Inflammatory macrophage treated with lipopolysaccharide for 4 hours (primary cell): ENCODE measurements at regions not wholly inside any gene's neighbourhood (a gene's known extent, or its start where the extent isn't known, plus 50 kb on each side); places are given as distances from the start of the nearest gene placed in this dataset.

Source experiments
- DNase-seq: peaks from one replicate; pipeline ENCODE4 v3.0.0-alpha.2; 2020

DNA sequence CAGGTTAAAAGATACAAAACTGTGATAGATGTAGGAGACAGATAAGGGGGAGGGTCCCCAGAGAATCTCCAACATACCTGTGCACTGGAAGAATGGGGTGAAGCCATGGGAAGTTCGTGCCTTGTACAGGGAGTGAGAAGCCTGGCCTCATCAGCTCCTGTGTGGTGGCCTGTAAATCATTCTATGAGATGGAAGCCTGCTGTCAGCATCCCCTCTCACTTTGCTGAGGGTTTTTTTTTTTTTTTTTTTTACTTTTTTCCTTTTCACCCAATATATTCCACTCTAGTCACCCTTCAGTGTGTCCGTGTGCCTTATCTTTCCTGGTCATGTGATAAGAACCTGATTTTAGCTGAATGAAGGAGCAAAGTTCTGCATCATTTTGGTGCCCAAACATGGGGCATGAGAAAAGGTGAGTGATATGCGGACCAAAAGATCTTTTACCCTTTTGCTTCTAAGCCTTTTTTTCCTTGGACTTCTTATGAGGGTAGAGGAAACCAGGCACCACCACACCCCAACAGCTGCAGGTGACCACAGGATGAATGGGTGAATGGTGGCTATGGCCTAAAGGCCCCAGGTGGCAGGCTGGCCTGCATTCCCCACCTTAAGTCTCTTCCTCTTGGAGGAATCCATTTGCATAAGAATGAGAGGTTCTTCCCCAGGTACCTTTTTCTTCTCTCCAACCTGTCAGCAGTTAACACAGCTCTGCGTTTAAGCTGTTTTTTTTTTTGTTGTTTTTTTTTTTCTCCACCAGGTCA is 1345.0 kb downstream of the NSUN3 start:
- no peak for DNase-seq

DNA sequence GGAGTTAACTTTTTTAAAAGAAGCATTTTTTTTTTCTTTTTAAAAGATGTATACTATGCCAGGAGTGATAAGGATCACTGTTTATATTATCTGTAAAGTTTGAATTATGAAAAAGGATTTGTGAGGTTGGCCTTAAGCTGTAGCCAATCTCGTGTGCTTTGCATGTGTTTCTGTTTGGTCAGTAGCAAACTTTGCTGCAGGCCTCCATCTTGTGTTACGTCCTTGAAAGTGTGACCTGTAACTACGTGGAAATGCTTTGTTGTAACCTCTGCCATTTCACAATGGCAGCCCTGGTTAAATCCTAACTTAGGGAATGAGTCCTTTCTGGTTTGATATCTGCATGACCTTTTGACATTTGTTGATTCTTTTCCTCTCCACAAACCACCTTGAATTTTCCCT is 1345.6 kb downstream of the NSUN3 start:
- no peak for DNase-seq

DNA sequence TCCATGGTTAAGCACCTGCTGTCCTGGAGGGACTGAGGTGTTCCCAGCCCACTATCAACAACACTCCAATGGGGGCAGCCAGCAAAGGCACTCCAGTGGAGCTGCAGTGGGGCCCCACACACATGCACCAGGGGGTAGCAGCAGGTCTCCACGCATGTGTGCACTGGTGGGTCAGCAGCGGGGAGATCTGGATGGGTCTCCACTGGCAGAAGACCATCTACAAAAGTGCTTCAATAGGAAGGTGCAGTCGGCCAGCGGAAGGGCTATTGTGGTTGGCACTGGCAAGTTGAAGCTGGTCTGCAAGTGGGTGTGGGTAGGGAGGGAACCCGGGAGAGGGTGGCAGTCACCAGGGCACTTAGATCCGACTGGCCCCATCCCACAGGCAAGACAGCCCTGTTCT is 1355.4 kb downstream of the NSUN3 start:
- DNase-seq: no peak

- DNase-seq: no peak
Measured at GRCh38 chr3:95424279-95424678, 1361.4 kb downstream of the NSUN3 start.

DNA sequence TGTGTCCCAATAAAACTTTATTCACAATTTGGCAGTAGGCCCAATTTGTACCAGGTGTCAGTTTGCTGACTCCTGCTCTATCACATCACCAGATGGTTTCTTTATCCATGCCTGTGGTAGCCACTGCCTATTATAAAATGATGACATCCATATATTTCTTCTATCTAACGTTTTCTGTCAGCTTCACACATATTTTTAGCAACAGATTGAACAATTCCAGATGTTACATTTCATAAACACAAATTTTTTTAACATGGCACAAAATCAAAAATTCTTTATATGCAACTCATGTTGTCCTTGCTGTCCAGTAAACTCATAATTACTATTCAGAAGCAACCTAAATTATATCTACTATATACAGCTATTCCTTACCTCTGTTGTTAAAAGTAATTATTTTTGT is 1371.6 kb downstream of the NSUN3 start:
- DNase-seq: no peak

GRCh38 chr3:95437409-95437808 is 1374.5 kb downstream of the NSUN3 start:
- DNase-seq: no peak

DNA sequence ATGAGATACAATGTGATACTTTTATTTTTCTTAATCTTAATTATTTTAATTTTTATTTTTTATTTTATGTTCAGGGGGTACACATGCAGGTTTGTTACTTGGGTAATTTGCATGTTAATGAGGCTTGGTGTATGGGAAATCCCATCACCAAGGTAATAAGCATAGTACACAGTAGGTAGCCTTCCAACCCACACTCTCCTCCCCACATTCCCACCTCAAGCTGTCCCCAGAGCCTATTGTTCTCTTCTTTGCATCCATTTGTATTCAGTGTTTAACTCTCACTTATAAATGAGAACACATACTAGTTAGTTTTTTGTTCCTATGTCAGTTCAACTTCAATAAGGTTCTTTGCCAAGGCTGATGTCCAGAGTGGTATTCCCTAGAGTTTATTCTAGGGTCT is 1375.4 kb downstream of the NSUN3 start:
- DNase-seq: no peak

- no peak for DNase-seq
Measured at GRCh38 chr3:95442766-95443165, 1371.6 kb upstream of the EPHA6 start.

DNA sequence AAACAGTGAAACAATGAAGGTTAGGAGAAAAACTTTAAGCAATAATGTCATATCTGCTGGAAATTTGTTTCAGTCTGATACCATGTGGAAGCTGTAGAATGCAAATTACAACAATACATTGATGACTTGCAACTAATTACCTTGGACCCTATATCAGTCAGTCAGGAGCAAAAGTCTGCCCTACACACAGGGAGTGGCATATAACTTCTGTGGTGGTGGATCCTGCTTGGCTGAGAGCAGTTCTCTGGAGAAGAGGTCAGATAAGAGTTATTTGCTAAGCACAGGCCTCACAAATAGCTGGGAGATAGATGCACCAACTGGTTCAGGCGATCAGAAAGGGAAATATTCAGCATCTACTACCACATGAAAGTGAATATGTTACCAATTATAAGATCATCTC is 1364.6 kb upstream of the EPHA6 start:
- no peak for DNase-seq

GRCh38 chr3:95453242-95453641 is 1361.2 kb upstream of the EPHA6 start:
- no peak for DNase-seq

GRCh38 chr3:95456835-95457234 is 1357.6 kb upstream of the EPHA6 start:
- DNase-seq: no peak

DNA sequence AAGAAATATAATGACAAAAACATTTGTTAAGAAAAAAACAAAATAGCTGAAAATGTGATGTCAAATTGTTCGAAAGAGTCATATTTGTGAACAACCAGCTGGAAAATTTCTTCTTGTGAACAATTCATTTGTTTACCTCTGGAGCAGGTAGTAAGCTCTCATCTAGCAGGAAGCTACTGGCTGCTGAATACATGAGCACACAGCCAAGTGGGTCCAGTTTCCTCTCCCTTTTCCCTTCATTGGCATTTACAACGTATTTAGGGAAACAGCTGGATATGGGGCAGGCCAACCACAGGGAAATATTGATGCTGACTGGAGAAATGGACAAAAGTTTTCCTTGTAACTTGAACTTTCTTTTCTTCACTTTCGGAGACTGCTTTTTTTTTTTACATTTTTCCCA is 1354.7 kb upstream of the EPHA6 start:
- no peak for DNase-seq

- DNase-seq: no peak
Measured at GRCh38 chr3:95460274-95460673, 1354.1 kb upstream of the EPHA6 start.

DNA sequence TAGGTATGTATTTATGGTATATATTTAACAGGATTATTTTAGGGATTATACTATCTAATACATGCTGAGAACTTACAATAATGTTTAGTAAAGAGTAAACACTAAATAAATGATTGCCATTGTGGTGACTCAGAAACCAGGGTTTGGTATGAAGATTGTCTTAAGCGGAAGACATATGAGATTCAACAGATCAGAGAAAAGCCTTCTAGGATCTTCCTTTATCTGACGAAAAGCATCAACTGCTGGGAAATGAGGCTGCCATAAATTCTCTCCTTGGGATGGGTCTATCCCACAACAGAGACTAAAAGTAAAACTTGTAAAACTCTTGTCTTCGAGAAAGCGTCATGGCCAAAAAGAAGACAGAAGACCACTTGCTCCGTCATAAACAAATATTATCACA is 1352.2 kb upstream of the EPHA6 start:
- DNase-seq: no peak

DNA sequence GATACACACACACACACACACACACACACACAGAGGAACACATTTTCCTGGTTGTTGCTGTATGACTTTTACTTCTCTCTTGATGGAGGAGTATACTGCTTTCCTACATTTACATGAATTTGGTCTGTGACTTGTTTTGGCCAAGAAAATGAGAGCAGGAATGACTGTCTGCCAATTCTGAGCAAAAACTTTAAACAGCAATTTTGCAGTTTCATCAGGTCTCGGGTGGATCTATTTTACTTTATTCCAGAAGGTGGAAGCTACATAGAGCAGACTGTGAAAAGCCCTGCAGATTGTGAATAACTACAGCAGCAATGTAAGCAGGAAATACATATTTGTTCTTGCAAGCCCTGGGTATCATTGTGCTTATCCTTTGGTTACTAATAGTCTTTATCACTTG is 1350.0 kb upstream of the EPHA6 start:
- DNase-seq: no peak

- DNase-seq: no peak
Measured at GRCh38 chr3:95468331-95468730, 1346.1 kb upstream of the EPHA6 start.

- no peak for DNase-seq
Measured at GRCh38 chr3:95474338-95474737, 1340.1 kb upstream of the EPHA6 start.

DNA sequence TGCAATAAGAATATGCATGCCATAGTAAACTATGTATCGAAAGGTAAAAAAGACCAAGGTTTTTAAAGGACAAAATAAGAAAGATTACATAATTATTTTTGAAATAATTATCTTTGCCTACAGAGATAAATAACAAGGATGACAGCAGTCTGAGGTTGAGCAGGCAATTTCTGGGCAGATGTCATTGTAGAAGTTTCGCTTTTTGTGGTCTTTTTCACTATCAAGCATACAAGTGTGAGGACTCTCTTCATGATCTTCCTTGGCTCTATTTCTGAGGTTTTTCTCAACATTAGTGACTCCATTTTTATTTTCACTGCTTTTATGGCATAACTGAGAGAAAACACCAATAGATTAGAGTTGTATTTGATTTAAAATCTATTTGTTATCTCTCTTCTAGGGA is 1337.9 kb upstream of the EPHA6 start:
- DNase-seq: no peak

DNA sequence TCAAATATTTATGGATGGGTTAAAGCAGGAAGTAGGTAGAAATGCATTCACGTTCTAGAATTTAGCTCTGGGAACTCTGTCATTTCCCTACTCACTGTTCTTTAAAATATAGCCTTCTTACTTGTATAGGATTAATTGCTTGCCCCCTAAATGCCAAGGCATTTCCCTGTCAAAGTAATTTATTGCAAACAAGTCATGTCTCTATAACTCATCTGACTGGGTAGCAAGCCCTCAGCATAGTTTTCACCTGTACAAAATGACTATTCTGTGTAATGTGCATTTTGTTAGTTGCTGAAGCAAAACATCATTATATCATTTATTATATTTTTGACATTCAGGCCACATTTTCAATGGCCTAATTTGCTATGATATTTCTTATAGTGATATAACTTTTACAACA is 1308.2 kb upstream of the EPHA6 start:
- DNase-seq: no peak

- no peak for DNase-seq
Measured at GRCh38 chr3:95508124-95508523, 1306.3 kb upstream of the EPHA6 start.

DNA sequence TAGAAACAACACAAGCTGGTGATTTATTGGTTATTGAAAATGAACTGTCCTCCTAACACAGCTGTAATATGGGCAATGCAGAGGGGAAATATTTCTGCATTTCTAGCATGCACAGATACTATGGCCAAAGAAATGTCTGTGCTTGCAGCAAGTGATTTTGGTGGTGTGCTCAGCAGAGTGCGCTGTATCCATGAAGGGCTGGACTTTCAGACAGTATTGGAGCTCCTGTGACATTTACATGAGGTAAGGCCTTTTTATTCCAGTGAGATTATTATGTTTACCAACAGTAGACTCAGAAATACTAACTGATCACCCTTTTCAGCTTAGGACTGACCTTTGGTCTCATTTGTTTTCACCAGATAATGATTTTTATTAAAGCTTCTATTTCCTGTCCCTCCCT is 1302.6 kb upstream of the EPHA6 start:
- no peak for DNase-seq

DNA sequence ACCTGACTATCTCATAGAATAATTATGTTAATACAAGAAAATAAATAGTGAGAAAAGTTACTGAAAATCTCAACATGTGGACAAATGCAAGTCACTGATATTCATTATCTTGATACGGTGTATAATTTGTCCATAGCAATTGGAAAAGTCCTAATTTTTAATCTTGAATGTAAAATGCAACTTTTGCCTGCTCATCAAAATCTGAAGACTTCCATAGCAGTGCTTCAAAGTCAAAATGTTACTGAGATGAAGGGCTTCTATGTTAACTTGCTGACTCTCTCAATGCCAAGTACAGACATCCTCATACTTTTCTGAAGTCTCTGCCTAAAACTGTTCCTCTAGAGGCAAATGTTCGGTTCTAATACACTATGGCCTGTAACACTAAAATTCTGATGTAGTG is 1300.1 kb upstream of the EPHA6 start:
- no peak for DNase-seq

GRCh38 chr3:95521396-95521795 is 1293.0 kb upstream of the EPHA6 start:
- no peak for DNase-seq

GRCh38 chr3:95522449-95522848 is 1291.9 kb upstream of the EPHA6 start:
- no peak for DNase-seq

- no peak for DNase-seq
Measured at GRCh38 chr3:95539950-95540483, 1274.4 kb upstream of the EPHA6 start.
